MCF 10A (cell line): ENCODE measurements at regions not wholly inside any gene's neighbourhood (a gene's known extent, or its start where the extent isn't known, plus 50 kb on each side); places are given as distances from the start of the nearest gene placed in this dataset.

ENCODE experiments used
- BruUV-seq: library from RNA; stranded (reverse); fragments of 400-500 nt; replicated peaks from 2 replicates; lab custom pipeline; 2021; lab: Mats Ljungman, UMichigan
- CTCF ChIA-PET: fragments of 300-600 bp; sonication (Branson Sonifier 250); formaldehyde crosslinking; extraction: SDS; loops from one replicate; lab custom pipeline; 2021; ENCODE audit warnings: antibody characterized with exemption, inconsistent platforms; lab: Yijun Ruan, JAX
- POLR2A ChIA-PET: fragments of 300-600, 350-650 bp; sonication (Branson Sonifier 250); formaldehyde crosslinking; extraction: SDS; loops from one replicate; lab custom pipeline; 2020; ENCODE audit warnings: antibody characterized with exemption, inconsistent platforms; lab: Yijun Ruan, JAX
- DNase-seq: peaks from one replicate; pipeline ENCODE4 v3.0.0-alpha.2; 2018; ENCODE audit not compliant: unreplicated experiment
- H3K27ac Mint-ChIP-seq: one replicate; pipeline ENCODE4 v1.8.0; 2022; ENCODE audit warnings: mild to moderate bottlenecking, low read depth, mixed read lengths; ENCODE audit not compliant: unreplicated experiment
- H3K27me3 Mint-ChIP-seq: one replicate; pipeline ENCODE4 v1.8.0; 2022; ENCODE audit warnings: mixed read lengths; ENCODE audit not compliant: insufficient read depth, unreplicated experiment
- H3K36me3 Mint-ChIP-seq: one replicate; pipeline ENCODE4 v1.8.0; 2022; ENCODE audit warnings: mild to moderate bottlenecking, moderate library complexity, mixed read lengths; ENCODE audit not compliant: insufficient read depth, unreplicated experiment
- H3K4me1 Mint-ChIP-seq: one replicate; pipeline ENCODE4 v1.8.0; 2022; ENCODE audit warnings: mixed read lengths; ENCODE audit not compliant: insufficient read depth, unreplicated experiment
- H3K4me3 Mint-ChIP-seq: one replicate; pipeline ENCODE4 v1.8.0; 2022; ENCODE audit warnings: mild to moderate bottlenecking, moderate library complexity, mixed read lengths; ENCODE audit not compliant: unreplicated experiment
- H3K9me3 Mint-ChIP-seq: one replicate; pipeline ENCODE4 v1.8.0; 2022; ENCODE audit warnings: mixed read lengths; ENCODE audit not compliant: unreplicated experiment
- intact Hi-C: fragments of 100-400 bp; cut with micrococcal nuclease; formaldehyde crosslinking; loops from 2 replicates; pipeline ENCODE4 v1.14.1; 2022
- TF ChIP-seq, protein P1 (sequence below): fragments of 200-600 bp; IDR thresholded peaks from one replicate; pipeline ENCODE4 v1.8.0; 2022; ENCODE audit warnings: antibody characterized with exemption, mild to moderate bottlenecking; ENCODE audit not compliant: unreplicated experiment

DNA sequence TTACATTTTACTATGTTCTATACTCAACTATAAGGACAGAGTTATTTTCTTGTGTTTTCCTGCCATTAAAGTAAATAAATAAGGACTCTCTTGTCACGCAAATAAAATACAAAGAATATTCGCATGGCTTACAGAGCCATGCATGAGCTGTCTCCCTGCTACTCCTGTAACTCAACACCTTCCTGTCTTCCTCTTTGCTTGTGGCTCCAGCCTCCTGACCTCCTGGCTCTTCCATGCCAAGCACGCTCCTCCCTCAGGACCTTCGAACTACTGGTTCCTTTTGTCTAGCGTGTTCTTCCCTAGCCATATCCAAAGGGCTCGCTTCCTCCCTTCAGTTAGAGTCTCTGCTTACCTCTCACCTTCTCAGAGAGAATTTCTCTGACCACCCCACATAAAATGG lies 124.3 kb upstream of the TMC3 start:
- H3K4me1 Mint-ChIP-seq: no peaks in the 10 kb centered on the region
- H3K27ac Mint-ChIP-seq: no peak overlapping the region
- no peak overlapping the region for H3K4me3 Mint-ChIP-seq
- TF ChIP-seq, protein P1, sequence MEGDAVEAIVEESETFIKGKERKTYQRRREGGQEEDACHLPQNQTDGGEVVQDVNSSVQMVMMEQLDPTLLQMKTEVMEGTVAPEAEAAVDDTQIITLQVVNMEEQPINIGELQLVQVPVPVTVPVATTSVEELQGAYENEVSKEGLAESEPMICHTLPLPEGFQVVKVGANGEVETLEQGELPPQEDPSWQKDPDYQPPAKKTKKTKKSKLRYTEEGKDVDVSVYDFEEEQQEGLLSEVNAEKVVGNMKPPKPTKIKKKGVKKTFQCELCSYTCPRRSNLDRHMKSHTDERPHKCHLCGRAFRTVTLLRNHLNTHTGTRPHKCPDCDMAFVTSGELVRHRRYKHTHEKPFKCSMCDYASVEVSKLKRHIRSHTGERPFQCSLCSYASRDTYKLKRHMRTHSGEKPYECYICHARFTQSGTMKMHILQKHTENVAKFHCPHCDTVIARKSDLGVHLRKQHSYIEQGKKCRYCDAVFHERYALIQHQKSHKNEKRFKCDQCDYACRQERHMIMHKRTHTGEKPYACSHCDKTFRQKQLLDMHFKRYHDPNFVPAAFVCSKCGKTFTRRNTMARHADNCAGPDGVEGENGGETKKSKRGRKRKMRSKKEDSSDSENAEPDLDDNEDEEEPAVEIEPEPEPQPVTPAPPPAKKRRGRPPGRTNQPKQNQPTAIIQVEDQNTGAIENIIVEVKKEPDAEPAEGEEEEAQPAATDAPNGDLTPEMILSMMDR: no peak
- intact Hi-C loops: no loop called here
- no peak for DNase-seq
- H3K36me3 Mint-ChIP-seq: no peaks in the 10 kb centered on the region
- H3K27me3 Mint-ChIP-seq: no peaks in the 10 kb centered on the region
- H3K9me3 Mint-ChIP-seq: peaks cover 4% of the 10 kb centered on the region
- ChIA-PET CTCF (interaction anchor here (0.7 kb wide), 1 partner anchor 585 kb away, joined by 4 read pairs; no protein-coding TSS in a partner anchor), POLR2A (interaction anchor here (0.5 kb wide), 2 partner anchors 49 to 95 kb away, joined by 4 read pairs; no protein-coding TSS in a partner anchor)
- BruUV-seq: no TSS peak

DNA sequence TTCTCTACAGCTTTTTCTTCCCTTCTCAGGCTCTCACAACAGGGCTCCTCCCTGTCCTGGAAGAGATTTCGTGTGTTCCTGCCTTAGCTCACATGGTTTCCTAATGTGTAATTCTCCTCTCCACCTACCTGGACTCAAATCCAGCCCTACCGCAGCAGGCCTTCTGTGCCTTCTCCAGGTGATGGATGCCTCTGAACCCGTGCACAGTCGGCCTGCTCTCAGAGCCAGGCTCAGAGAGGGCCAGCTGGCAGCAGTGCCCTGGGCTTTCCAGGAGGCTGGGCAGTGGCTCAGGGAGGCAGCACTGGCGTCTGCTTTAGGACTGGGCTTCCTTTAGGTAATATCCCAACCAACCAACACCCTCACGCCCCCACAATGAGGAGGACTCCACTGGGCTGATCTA lies 123.2 kb upstream of the TMC3 start:
- no peak for DNase-seq
- Mint-ChIP-seq H3K4me3 (no peak overlapping the region), H3K27me3 (no peaks in the 10 kb centered on the region), H3K36me3 (no peaks in the 10 kb centered on the region), H3K27ac (no peak overlapping the region), H3K9me3 (peaks cover 4% of the 10 kb centered on the region), H3K4me1 (peaks cover 5% of the 10 kb centered on the region)
- no TSS peak for BruUV-seq
- ChIA-PET CTCF (interaction anchor here (0.6 kb wide), 2 partner anchors 16 to 416 kb away, joined by 3 read pairs; no protein-coding TSS in a partner anchor), POLR2A (no interaction called here)
- TF ChIP-seq, protein P1: no peak
- intact Hi-C loops: no loop called here

DNA sequence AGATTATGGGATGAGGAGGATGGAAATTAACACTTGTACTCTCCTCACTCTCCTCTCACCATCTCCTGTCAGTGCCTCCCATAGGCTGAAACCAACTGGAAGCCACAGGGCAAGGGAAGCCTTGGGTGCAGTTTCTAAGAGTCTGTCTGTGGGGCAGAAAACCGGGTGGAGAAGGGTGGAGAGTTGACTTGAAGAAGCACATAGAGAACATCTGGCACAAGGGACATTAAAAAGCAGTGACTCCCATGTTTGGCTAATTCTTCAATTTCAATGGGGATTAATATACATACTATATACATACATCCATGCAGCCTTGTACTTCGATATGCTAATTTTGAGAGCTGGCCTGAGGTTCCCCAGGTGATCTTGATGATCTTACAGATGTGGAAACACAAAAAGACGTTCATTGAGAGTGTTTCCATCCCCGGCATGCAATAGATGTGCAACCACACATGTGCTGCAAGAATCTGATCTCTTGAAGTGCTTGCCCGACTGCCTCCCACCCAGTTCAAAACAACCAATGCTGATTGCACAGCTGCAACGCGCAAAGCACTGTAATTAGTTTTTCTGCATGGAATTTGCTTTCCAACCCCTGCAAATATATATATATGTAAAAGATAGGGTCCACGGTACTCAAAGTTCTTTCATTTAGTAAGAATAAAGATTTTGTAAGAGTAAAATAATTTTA lies 121.9 kb upstream of the TMC3 start:
- Mint-ChIP-seq H3K4me1 (peaks cover 17% of the 10 kb centered on the region), H3K27me3 (no peaks in the 10 kb centered on the region), H3K4me3 (no peak overlapping the region), H3K27ac (no peak overlapping the region), H3K36me3 (no peaks in the 10 kb centered on the region), H3K9me3 (peaks cover 4% of the 10 kb centered on the region)
- ChIA-PET POLR2A (no interaction called here), CTCF (interaction anchor here (0.6 kb wide), 1 partner anchor 641 kb away, joined by 3 read pairs; no protein-coding TSS in a partner anchor)
- intact Hi-C loops: no loop called here
- TF ChIP-seq, protein P1: no peak
- no peak for DNase-seq
- BruUV-seq: no TSS peak

DNA sequence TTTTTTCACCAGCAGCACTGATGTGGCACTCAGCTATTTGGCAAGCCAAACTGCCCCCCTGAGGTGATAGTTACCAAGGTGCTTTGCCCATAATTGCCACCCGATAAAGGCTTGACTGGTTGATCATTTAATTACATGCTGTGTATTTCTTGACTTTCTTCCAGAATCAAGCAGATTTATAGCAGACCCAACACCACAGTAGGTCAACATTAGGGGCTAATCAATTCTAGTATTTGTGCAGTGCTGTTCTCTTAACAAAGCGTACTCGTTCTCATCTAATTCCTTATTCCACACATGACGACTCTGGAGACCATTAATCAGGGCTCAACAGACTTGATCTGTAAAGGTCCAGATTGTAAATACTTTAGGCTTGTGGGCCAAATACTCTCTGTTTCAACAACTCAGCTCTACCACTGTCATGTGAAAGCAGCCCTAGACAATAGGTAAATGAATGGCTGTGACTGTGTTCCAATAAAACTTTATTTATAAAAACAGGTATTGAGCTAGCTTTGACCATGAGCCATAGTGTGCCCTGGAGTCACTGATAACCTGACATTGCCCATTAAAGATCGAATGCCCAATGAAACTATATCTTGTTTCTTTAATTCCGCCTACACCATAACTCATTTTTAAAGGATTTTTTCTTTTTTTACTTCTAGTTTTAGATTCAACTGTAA lies 119.1 kb upstream of the TMC3 start:
- H3K36me3 Mint-ChIP-seq: no peaks in the 10 kb centered on the region
- BruUV-seq: no TSS peak
- TF ChIP-seq, protein P1: no peak
- POLR2A ChIA-PET: no interaction called here
- H3K9me3 Mint-ChIP-seq: no peaks in the 10 kb centered on the region
- no peak for DNase-seq
- peaks cover 17% of the 10 kb centered on the region for H3K4me1 Mint-ChIP-seq
- intact Hi-C loops: no loop called here
- CTCF ChIA-PET: interaction anchor here (0.5 to 1.8 kb wide), 7 partner anchors 12 to 449 kb away, joined by 3 to 7 read pairs (median 4); no protein-coding TSS in a partner anchor
- H3K4me3 Mint-ChIP-seq: no peak overlapping the region
- no peak overlapping the region for H3K27ac Mint-ChIP-seq
- no peaks in the 10 kb centered on the region for H3K27me3 Mint-ChIP-seq
